Prostate gland (tissue), 2 donors: ENCODE measurements at regions not wholly inside any gene's neighbourhood (a gene's known extent, or its start where the extent isn't known, plus 50 kb on each side); places are given as distances from the start of the nearest gene placed in this dataset.

ENCODE experiments used
- CTCF ChIP-seq, 4 experiments: fragments of 200-600 bp in 2 of 4; fragments of 450-650 bp in 2 of 4; sonication (generic) in 2 of 4; IDR thresholded peaks; 1 replicate in 3 of 4; 2 replicates in 1 of 4; pipeline ENCODE4 v1.5.1; 2016 to 2019; ENCODE audit warnings: antibody characterized with exemption in 4 of 4, mild to moderate bottlenecking in 2 of 4, moderate library complexity in 2 of 4
- POLR2A ChIP-seq: fragments of 450-650 bp; IDR thresholded peaks from one replicate; pipeline ENCODE4 v1.6.1; 2016; ENCODE audit warnings: antibody characterized with exemption, mild to moderate bottlenecking
- POLR2AphosphoS5 ChIP-seq: sonication (generic); formaldehyde crosslinking; IDR thresholded peaks from one replicate; pipeline ENCODE4 v1.6.1; 2017; ENCODE audit warnings: antibody characterized with exemption

- TF ChIP-seq CTCF (IDR thresholded peaks at IDR 0.05), result no peak
- no peak for TF ChIP-seq POLR2AphosphoS5
- TF ChIP-seq POLR2A, result no peak
Observed at GRCh38 chr11:24239930-24240329, 256.9 kb upstream of the LUZP2 start.
